PC-3 (cell line): ENCODE measurements at regions not wholly inside any gene's neighbourhood (a gene's known extent, or its start where the extent isn't known, plus 50 kb on each side); places are given as distances from the start of the nearest gene placed in this dataset.

Source experiments
- EZH2 ChIP-seq: fragments of 300-600 bp; sonication (generic); IDR thresholded peaks from one replicate; pipeline ENCODE4 v1.6.1; 2017; ENCODE audit warnings: antibody characterized with exemption, mild to moderate bottlenecking, low read length; ENCODE audit not compliant: unreplicated experiment
- EZH2phosphoT487 ChIP-seq: fragments of 300-600 bp; sonication (generic); IDR thresholded peaks from 2 replicates; pipeline ENCODE4 v1.6.1; 2018; ENCODE audit warnings: mild to moderate bottlenecking, antibody characterized with exemption, low read length, borderline replicate concordance
- TF ChIP-seq, protein P1 (sequence below): fragments of 300-600 bp; sonication (generic); conservative IDR thresholded peaks from 2 replicates; pipeline ENCODE4 v1.5.1; 2017; ENCODE audit warnings: antibody characterized with exemption, low read depth, mild to moderate bottlenecking, low read length

DNA sequence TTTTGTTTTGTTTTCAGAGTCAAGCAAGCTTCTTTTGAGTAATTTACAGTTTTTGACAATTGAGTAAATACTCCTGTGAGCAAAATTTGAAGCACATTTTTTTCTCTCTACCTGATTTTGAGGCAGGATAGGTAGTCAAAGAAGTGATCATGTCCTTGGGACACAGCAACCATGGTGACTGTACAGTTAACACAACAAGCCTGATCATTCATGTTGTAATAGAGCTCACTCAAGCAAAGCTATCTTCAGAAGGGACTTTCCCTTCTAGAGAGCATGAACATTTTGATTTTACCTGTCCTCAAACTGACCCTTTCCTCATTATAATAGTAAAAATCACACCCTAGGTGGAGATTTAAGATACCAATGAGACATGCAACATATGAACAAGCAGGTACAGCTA, 126.5 kb upstream of the KCNK1 start:
- TF ChIP-seq, protein P1, sequence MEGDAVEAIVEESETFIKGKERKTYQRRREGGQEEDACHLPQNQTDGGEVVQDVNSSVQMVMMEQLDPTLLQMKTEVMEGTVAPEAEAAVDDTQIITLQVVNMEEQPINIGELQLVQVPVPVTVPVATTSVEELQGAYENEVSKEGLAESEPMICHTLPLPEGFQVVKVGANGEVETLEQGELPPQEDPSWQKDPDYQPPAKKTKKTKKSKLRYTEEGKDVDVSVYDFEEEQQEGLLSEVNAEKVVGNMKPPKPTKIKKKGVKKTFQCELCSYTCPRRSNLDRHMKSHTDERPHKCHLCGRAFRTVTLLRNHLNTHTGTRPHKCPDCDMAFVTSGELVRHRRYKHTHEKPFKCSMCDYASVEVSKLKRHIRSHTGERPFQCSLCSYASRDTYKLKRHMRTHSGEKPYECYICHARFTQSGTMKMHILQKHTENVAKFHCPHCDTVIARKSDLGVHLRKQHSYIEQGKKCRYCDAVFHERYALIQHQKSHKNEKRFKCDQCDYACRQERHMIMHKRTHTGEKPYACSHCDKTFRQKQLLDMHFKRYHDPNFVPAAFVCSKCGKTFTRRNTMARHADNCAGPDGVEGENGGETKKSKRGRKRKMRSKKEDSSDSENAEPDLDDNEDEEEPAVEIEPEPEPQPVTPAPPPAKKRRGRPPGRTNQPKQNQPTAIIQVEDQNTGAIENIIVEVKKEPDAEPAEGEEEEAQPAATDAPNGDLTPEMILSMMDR: no peak
- no peak for TF ChIP-seq EZH2
- TF ChIP-seq EZH2phosphoT487: no peak
